Activated naive CD4-positive, alpha-beta T cell treated with anti-CD3 and anti-CD28 coated beads, Interleukin-2, amount 50 U/mL, for 16 hours (primary cell): ENCODE measurements at regions not wholly inside any gene's neighbourhood (a gene's known extent, or its start where the extent isn't known, plus 50 kb on each side); places are given as distances from the start of the nearest gene placed in this dataset.

Experiments used
- DNase-seq: peaks from one replicate; pipeline ENCODE4 v3.0.0-alpha.2; 2020

DNA sequence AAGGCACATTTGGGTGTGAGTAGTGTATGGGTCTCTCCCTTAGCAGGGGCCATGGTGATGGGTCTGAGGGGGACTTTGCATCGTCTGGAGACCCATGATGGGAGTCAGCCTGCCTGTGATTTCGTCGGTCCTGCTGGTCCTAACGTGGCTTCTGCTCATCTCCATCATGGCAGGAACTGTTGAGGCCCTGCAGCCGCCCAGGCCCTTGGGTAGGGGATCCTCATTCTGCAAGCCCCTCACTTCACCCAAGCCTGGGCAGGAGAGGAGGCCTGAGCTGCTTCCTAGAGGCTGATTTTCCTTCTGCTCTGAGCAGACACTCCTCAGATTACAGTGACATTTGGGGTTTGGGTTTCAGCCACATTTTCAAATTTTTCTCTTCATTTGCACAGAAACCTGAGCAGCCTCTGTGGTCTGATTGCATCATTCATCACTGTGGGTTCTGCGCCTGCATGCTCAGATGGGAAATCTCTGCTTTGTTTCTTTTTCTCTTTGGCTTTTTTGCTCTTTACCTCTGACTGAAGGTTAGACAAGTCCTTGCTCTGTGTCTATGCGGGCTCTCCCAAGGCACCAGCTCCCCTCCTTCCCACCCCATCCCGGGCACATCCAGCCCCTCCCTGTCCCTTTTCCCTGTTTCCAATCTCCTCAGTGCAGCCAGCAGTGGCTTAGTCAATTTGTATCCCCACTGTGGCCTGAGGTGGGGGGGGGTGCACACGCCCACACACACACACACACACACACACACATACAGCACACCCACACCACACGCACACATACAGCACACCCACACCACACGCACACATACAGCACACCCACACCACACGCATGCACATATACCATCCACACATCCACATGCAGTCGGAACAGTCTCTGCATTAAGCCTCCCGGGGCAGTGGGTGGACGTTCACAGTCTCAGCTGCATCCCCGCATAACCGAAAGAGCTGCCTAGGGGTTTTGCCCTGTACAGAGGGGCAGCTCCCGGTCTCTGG lies 305.4 kb upstream of the HS6ST1 start:
- no peak for DNase-seq

GRCh38 chr2:128624956-128625355 lies 306.3 kb upstream of the HS6ST1 start:
- DNase-seq: no peak

DNA sequence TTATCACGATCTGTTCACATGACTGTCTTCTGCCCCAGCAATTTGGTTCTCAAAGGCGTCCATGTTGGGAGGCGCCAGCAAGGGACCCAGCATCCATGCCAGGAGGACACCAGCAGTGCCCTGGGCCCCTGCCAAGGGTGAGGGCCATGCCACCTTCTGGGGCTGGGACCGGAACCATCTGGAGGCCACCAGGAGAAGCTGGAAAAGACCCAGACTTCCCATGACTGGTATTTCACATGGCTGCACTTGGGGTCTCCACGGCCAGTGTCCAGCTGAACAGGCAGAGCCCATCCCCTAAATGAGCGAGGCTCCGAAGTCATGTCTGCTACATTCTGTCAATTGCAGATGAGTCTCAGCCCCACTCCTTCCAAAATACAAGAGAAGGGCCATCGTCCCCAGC lies 306.8 kb upstream of the HS6ST1 start:
- no peak for DNase-seq

DNA sequence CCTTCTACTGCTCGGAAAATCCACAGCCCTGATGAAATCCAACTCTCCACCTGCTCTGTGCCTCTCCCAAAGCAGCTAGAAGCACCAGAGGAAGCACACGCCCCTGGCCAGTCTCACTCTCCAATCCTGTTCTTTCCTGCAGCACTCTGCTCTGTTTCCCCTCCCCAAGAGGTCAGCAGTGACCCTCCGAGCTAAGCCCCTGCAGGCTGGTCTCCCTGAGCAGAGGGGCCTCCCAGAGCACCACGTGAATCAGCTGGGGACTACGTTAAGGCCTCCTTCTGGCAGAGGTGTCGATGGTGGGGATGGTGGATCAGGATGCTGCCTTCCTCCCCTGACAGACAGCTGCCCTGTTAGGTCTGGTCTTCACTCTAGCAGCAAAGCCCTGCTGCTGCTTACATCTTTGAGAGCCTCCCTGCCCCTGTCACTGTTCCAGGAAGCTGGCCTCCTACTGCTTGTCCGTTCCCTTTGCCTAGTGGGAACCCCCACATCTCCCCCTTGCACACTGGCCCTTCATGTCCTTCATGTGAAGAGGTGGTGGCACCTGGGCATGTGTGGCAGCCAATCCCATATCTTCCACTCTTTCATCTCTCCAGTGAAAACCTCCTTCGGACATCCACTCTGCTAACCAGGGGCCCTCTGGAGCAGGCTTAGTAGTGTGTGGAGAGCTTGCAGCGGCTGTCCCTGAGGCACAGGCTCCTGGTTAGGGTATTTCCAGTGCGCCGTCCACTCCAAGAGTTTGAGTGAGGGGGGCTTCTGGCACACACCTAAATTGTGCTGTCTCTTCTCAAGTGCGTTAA lies 307.5 kb upstream of the HS6ST1 start:
- DNase-seq: no peak

DNA sequence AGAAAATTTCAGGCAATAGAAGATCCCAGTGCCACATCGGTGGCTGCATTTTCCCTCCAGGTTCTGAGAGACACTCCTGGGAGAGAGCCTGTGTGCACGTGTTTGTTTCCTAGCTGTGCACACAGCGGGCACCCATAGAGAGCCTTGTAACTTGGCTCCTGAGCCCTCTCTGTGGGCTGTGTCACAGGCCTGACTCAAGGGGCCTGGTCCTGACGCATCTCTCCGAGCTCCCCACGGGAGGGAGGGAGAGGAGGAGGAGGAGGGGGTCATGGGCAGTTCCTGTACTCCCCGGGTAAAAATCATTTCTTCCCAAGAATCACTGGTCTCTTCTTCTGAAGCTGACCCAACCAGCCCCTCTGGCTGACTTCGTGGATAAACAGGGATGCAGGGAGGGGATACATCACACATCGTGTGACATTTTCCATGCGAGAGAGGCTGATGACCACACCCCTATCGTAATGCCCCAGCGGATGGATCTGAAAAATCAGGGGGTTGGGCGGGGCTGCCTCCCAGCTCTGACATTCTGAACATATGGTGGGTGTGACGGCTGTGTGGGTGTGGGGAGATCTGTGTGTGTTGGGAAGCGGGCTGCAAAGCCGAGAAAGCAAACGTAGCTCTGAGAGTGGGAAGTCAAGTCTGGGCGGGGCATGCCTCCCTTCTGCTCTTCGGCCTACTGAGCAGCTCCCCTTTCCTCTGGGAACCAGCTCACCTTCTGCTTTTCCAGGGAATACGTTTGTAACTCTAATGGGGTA lies 308.3 kb upstream of the HS6ST1 start:
- DNase-seq: no peak

- DNase-seq: no peak
Observed at GRCh38 chr2:128628206-128628605, 309.5 kb upstream of the HS6ST1 start.

DNA sequence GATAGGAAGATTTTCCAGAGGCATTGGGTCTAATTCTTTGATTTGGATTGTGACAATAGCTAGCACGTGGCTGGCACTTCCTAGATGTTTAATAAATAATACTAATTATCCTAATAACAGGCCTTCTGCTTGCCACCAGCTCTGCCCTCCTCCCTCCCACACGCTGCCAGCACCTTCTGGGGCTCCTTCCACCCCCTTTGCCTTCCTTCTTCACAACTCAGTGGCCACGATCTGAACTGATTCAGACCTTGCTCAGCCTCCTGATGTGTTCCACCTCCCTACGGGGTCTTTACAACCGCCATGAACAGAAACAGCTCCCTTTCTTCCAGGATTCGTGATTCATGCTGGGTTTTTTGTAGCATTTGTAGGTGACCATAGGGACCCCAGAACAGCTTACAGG lies 310.3 kb upstream of the HS6ST1 start:
- DNase-seq: no peak

- DNase-seq: no peak
Observed at GRCh38 chr2:128630974-128631697, 312.5 kb upstream of the HS6ST1 start.

- no peak for DNase-seq
Observed at GRCh38 chr2:128631698-128632500, 313.2 kb upstream of the HS6ST1 start.

GRCh38 chr2:128632501-128632800 lies 313.8 kb upstream of the HS6ST1 start:
- DNase-seq: no peak

GRCh38 chr2:128633501-128633900 lies 314.8 kb upstream of the HS6ST1 start:
- DNase-seq: no peak

DNA sequence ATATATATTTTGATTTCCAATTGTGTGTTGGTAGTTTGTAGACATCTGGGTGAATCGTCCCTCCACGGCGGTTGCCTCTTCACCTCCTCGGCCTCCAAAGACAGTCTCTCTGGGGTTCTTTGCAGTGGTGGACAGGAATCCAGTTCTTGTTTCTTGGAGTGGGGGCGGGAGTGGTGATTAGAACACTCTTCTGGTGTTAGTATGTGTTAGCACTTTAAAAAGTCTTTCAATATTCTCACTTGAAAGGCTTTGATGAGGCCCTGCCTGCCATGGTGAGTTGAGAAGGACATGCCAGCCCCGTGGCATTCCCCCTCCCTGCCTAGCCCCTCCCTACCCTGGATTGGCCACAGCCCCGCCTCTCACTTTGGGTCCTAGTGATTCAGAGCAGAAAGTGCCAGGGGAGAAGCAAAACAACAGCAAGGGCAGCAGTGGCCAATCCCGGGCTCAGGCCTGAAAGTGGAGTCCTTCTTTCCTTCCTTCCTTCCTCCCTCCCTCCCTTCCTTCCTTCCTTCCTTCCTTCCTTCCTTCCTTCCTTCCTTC lies 316.8 kb upstream of the HS6ST1 start:
- DNase-seq: no peak

GRCh38 chr2:128636802-128637147 lies 318.1 kb upstream of the HS6ST1 start:
- no peak for DNase-seq

DNA sequence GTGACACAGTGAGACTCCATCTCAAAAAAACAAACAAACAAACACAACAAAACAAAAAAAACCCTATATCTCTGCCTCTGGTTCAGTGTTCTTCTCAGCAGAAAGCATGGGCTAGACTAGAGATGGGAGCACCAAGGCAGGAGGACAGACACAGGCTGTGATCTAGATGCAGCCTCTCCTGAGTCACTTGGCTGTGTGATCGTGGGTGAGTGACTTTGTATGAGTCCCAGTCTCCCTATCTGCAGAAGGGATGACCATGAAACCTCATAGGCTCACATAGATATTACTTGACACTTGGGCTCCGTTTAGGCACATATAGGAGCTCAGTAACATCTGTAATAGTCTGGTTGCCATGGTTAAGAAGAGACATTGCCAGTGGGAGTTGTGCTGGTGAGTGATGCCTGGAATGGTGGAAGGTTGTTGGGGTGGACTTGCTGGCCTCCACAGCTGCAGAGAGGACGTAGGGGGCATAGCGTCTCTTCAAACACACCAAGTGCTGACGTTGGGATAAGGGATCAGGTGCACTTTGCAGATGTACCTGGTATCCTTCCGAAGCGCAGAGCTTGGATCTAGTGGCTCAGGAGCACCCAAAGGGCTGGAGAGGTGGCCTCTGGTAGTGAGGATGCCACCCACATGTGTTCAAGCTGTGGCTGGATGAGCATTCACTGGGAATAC lies 318.9 kb upstream of the HS6ST1 start:
- no peak for DNase-seq

DNA sequence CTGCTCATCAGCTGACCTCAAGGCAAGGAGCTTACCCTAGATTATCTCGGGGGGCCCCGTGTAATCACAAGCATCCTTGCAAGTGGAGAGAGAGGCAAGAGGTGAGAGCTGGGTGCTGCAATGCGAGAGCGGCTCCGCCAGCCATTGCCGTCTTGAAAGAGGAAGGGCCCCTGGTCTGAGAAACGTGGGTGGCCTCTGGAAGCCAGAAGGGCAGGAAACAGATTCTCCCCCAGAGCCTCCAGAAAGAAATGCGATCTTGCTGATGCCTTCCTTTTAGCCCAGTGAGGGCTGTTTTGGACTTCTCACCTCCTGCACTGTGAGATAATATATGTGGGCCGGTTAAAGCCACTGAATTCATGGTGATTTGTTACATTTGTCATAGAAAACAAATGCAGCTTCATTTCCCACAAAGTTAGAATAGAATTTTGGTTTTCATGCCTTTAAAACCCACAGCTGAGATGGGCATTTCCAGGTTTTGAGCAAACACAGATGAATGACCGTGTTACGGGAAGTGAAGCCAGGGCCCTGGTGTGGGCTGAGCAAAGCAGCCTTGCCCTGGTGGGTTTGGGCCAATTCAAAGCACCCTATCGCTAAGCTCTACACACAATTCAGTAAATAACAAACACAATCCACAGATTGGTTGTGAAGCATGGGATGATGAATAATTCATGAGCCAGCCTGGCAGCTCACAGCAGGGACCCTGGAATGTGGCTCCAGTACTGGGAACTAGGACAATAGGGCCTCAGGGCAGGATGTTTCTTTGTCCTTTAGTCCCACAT lies 319.9 kb upstream of the HS6ST1 start:
- no peak for DNase-seq

GRCh38 chr2:128639120-128639477 lies 320.4 kb upstream of the HS6ST1 start:
- no peak for DNase-seq

GRCh38 chr2:128639693-128640092 lies 321.0 kb upstream of the HS6ST1 start:
- DNase-seq: no peak

DNA sequence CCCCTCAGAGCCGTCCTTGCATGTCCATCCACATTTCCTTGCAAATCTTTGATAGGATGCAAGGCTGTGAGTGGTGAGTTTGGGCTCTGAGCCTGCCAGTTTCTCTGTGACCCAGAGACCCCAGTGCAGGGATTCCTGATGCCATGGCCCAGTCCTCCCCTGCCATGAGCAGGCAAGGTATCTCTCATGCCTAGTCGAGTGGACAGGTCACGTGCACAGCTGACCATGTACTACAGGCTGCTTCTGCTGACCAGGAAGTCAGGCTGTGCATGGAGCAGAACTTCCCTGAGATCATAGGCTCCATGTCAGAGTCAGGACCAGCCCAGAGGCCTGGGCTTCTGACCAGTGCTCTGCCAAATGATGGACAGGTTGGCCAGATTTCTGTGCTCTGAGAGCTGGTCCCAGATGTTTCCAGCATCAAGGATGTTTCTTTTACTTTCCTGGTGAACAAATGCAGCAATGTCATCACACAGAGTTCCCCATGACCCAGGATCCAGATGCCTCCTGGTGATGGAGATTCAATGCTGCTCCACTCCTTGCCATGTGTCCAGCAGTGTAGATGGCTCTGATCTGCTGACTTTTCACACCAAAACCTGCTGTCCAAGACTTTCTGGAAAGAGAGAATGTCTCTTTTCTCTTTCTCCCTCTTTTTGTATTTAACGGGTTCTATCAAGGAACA lies 321.6 kb upstream of the HS6ST1 start:
- DNase-seq: no peak

DNA sequence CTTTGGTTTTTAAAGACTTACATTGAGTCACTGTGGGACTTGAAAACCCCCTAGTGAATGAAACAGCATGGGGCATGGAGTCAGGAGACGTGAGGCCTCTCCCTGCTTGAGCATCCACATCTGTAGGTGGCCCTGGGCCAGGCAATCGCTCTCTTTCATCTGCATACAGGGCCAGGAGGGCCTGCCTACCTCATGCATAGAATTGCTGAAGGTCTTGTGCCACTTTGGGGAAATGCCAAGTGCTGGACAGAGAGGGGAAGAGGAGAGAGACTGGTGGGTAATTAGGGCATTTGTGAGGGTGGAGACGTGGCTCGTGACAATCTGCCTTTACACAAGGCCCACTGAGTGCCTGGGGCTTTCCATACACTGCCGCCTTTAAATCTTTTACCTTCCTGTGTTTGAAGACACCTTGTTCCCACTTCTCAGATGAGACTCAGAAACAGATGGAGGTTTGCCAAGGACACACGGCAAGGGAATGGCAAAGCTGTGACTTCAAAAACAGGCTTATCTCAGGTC lies 322.2 kb upstream of the HS6ST1 start:
- no peak for DNase-seq
